HepG2 (cell line): ENCODE measurements at regions not wholly inside any gene's neighbourhood (a gene's known extent, or its start where the extent isn't known, plus 50 kb on each side); places are given as distances from the start of the nearest gene placed in this dataset.

Experiments used
- GATAD2A ChIP-seq: IDR thresholded peaks from 2 replicates; pipeline ENCODE4 v1.6.1; 2016
- IKZF4 ChIP-seq: sonication (generic); formaldehyde crosslinking; IDR thresholded peaks from 2 replicates; pipeline ENCODE4 v1.5.1; 2020; ENCODE audit warnings: borderline replicate concordance, mild to moderate bottlenecking, low read depth, missing genetic modification reagents; ENCODE audit errors: not compliant biosample characterization
- small RNA-seq, 3 experiments: library from RNA; depleted of rRNA; stranded (forward); fragments of <200 nt; gene quantifications; one replicate each; pipeline ENCODE3, GENCODE V24; 2012; ENCODE audit warnings: low read depth in 2 of 3, low replicate concordance in 1 of 3; ENCODE audit not compliant: insufficient read length in 3 of 3, insufficient read depth in 2 of 3
- TF ChIP-seq, protein P1 (sequence below): IDR thresholded peaks from 2 replicates; pipeline ENCODE4 v1.6.1; 2018; ENCODE audit warnings: missing genetic modification reagents, mild to moderate bottlenecking, missing compliant biosample characterization

- TF ChIP-seq, protein P1, sequence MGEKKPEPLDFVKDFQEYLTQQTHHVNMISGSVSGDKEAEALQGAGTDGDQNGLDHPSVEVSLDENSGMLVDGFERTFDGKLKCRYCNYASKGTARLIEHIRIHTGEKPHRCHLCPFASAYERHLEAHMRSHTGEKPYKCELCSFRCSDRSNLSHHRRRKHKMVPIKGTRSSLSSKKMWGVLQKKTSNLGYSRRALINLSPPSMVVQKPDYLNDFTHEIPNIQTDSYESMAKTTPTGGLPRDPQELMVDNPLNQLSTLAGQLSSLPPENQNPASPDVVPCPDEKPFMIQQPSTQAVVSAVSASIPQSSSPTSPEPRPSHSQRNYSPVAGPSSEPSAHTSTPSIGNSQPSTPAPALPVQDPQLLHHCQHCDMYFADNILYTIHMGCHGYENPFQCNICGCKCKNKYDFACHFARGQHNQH (CRISPR knock-in tag): peak; percentile 43; the same call in 1 of the 2 replicates
- TF ChIP-seq GATAD2A (peak; percentile 93), IKZF4 (no peak)
Observed at GRCh38 chr3:146655333-146655996, 50.3 kb upstream of the PLSCR5 start (continued).

Small RNA genes in the stretch of these regions (small RNA-seq; reads per million reads assigned to genes)
- 0 to 5.8 (median 0.33) reads per million in 3 experiments for gene RNU6-505P
